ENCODE measurements at regions not wholly inside any gene's neighbourhood (a gene's known extent, or its start where the extent isn't known, plus 50 kb on each side); places are given as distances from the start of the nearest gene placed in this dataset.

GRCh38 chr10:91574236-91574635 lies 58.6 kb downstream of the PPP1R3C start:
- DNase-seq (ENCODE audit: low spot score) (no peak), ATAC-seq (no peak)
- ChIA-PET POLR2A (interaction anchor here (0.7 kb wide), 1 partner anchor 70 kb away, joined by 3 read pairs; no protein-coding TSS in a partner anchor), CTCF (interaction anchor here (1.3 kb wide), 1 partner anchor 22 kb away, joined by 3 read pairs; no protein-coding TSS in a partner anchor)
- Mint-ChIP-seq H3K27me3 (ENCODE audit: low read depth) (no peaks in the 10 kb centered on the region), H3K4me1 (peaks cover 6% of the 10 kb centered on the region), H3K36me3 (no peaks in the 10 kb centered on the region), H3K9me3 (peaks cover 5% of the 10 kb centered on the region; the same call in 1 of the 2 replicates), H3K4me3 (no peak overlapping the region), H3K27ac (no peak overlapping the region)
- TF ChIP-seq TEAD1 (CRISPR knock-in tag; IDR thresholded peaks at IDR 0.05) = no peak
- TF ChIP-seq ERG (CRISPR knock-in tag; IDR thresholded peaks at IDR 0.05) = no peak
- TF ChIP-seq IRF2 (CRISPR knock-in tag; IDR thresholded peaks at IDR 0.05; ENCODE audit: borderline replicate concordance, low read depth) = no peak
- no peak for TF ChIP-seq GTF2I (CRISPR knock-in tag; conservative IDR thresholded peaks at IDR 0.05)
- no peak for TF ChIP-seq ZBTB43 (CRISPR knock-in tag; IDR thresholded peaks at IDR 0.05)
- no peak for TF ChIP-seq JUN (CRISPR knock-in tag; IDR thresholded peaks at IDR 0.05)
- TF ChIP-seq NR3C1 (CRISPR knock-in tag; conservative IDR thresholded peaks at IDR 0.05; ENCODE audit: low read depth) = no peak
- TF ChIP-seq CDX4 (CRISPR knock-in tag; IDR thresholded peaks at IDR 0.05; ENCODE audit: borderline replicate concordance) = no peak
- TF ChIP-seq CREB1 (CRISPR knock-in tag; IDR thresholded peaks at IDR 0.05) = no peak
- no peak for TF ChIP-seq NFE2L1 (CRISPR knock-in tag; IDR thresholded peaks at IDR 0.05)
- TF ChIP-seq NR2C2 (CRISPR knock-in tag; IDR thresholded peaks at IDR 0.05) = no peak
- TF ChIP-seq ATF2 (CRISPR knock-in tag; IDR thresholded peaks at IDR 0.05; ENCODE audit: borderline replicate concordance, low read depth) = no peak
- TF ChIP-seq SOX15 (CRISPR knock-in tag; IDR thresholded peaks at IDR 0.05) = no peak
- no peak for TF ChIP-seq ZNF532 (CRISPR knock-in tag; IDR thresholded peaks at IDR 0.05; ENCODE audit: borderline replicate concordance)
- TF ChIP-seq PRRX2 (CRISPR knock-in tag; IDR thresholded peaks at IDR 0.05) = no peak
- TF ChIP-seq MLX (CRISPR knock-in tag; IDR thresholded peaks at IDR 0.05) = no peak

GRCh38 chr10:91573320-91573719 lies 59.6 kb downstream of the PPP1R3C start:
- ATAC-seq (no peak), DNase-seq (ENCODE audit: low spot score) (no peak)
- no peak overlapping the region for H3K4me3 Mint-ChIP-seq
- H3K9me3 Mint-ChIP-seq = peaks cover 9% of the 10 kb centered on the region; the same call in 1 of the 2 replicates
- no peaks in the 10 kb centered on the region for H3K27me3 Mint-ChIP-seq (ENCODE audit: low read depth)
- H3K4me1 Mint-ChIP-seq = peaks cover 6% of the 10 kb centered on the region
- POLR2A ChIA-PET = interaction anchor here (0.5 to 0.7 kb wide), 2 partner anchors 44 to 1034 kb away, joined by 3 to 5 read pairs; no protein-coding TSS in a partner anchor
- no peaks in the 10 kb centered on the region for H3K36me3 Mint-ChIP-seq
- H3K27ac Mint-ChIP-seq = no peak overlapping the region
- CTCF ChIA-PET = no interaction called here
- TF ChIP-seq ETV6 (CRISPR knock-in tag; IDR thresholded peaks at IDR 0.05) = no peak
- no peak for TF ChIP-seq CREB1 (CRISPR knock-in tag; IDR thresholded peaks at IDR 0.05)
- TF ChIP-seq HMGA2 (CRISPR knock-in tag; IDR thresholded peaks at IDR 0.05) = no peak
- no peak for TF ChIP-seq MLX (CRISPR knock-in tag; IDR thresholded peaks at IDR 0.05)
- TF ChIP-seq IRF1 (CRISPR knock-in tag; IDR thresholded peaks at IDR 0.05) = no peak
- no peak for TF ChIP-seq JAZF1 (CRISPR knock-in tag; IDR thresholded peaks at IDR 0.05)
- no peak for TF ChIP-seq KAT7 (CRISPR knock-in tag; IDR thresholded peaks at IDR 0.05; ENCODE audit: borderline replicate concordance)
- no peak for TF ChIP-seq ZNF281 (CRISPR knock-in tag; IDR thresholded peaks at IDR 0.05)
- TF ChIP-seq TEAD1 (CRISPR knock-in tag; IDR thresholded peaks at IDR 0.05) = no peak

All from WTC11 (cell line).